ENCODE measurements at regions not wholly inside any gene's neighbourhood (a gene's known extent, or its start where the extent isn't known, plus 50 kb on each side); places are given as distances from the start of the nearest gene placed in this dataset.

DNA sequence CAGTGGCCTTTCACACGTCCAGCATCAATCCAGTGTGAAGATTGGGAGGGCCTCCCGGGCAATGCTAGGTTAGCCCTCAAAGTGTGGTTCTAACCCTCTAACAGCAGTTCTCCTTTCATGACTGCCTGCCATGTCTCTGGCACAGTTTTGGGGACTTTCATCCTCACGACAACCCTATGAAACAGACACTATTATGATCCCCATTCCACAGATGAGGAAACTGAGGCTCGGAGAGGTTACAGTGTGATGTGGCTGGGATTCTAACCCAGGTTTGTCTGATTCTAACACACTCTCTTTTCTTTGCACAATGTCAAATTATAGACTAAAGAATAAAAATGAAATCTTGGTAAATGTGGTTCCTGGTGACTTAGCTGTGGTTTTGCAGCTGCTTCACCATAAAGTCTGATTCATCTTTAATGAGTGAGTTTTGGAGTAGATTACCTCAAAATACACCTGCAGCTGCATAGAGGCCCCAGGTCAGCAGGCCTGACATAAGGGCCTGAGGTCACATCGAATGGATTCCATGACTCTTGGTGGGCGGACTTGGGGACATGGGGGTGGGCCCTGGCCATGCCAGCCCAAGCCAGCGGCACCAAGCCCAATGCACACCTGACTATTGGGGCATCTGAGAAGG, 214.4 kb downstream of the GLI2 start:
- ChIA-PET CTCF (interaction anchor here (0.6 to 1.6 kb wide), 2 partner anchors 16 to 254 kb away, joined by 3 to 5 read pairs; no protein-coding TSS in a partner anchor), POLR2A (no interaction called here)
- DNase-seq (ENCODE audit: extremely low spot score), result no peak
- TF ChIP-seq NFRKB (IDR thresholded peaks at IDR 0.05) (no peak), SUZ12 (IDR thresholded peaks at IDR 0.05) (no peak), CTBP1 (IDR thresholded peaks at IDR 0.05; ENCODE audit: borderline replicate concordance) (no peak), TARDBP (IDR thresholded peaks at IDR 0.05) (no peak)

DNA sequence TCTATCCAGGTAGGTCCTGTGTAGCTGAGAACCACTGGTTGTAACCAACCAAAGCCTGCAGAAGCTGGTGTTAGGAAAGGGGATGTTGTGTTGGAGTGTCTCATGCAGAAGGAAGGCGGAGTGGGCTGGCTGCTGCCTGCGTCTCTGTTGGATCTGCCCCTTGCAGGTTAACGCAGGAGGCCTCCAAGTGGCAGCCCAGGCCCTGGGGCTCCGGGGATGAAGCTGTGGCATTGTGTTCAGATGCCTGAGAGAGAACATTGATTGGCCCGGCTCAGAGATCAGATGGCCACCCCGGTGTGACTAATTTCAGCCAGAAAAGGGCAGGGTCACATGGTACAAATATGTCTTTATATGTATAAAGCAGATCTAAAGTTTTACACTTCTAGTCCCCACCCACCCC, 216.0 kb downstream of the GLI2 start:
- DNase-seq (ENCODE audit: extremely low spot score), result no peak
- TF ChIP-seq SUZ12 (IDR thresholded peaks at IDR 0.05), result no peak
- TF ChIP-seq ZNF384 (IDR thresholded peaks at IDR 0.05), result no peak
- TF ChIP-seq L3MBTL2 (conservative IDR thresholded peaks at IDR 0.05), result no peak
- TF ChIP-seq CTBP1 (IDR thresholded peaks at IDR 0.05; ENCODE audit: borderline replicate concordance), result no peak
- TF ChIP-seq BHLHE40 (IDR thresholded peaks at IDR 0.05; ENCODE audit: borderline replicate concordance), result no peak
- no peak for TF ChIP-seq FOXM1 (IDR thresholded peaks at IDR 0.05; ENCODE audit: borderline replicate concordance)
- TF ChIP-seq, protein P1, sequence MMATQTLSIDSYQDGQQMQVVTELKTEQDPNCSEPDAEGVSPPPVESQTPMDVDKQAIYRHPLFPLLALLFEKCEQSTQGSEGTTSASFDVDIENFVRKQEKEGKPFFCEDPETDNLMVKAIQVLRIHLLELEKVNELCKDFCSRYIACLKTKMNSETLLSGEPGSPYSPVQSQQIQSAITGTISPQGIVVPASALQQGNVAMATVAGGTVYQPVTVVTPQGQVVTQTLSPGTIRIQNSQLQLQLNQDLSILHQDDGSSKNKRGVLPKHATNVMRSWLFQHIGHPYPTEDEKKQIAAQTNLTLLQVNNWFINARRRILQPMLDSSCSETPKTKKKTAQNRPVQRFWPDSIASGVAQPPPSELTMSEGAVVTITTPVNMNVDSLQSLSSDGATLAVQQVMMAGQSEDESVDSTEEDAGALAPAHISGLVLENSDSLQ (IDR thresholded peaks at IDR 0.05), result no peak
- no peak for TF ChIP-seq HDGF (IDR thresholded peaks at IDR 0.05; ENCODE audit: borderline replicate concordance)
- no peak for TF ChIP-seq LEF1 (IDR thresholded peaks at IDR 0.05; ENCODE audit: borderline replicate concordance)
- TF ChIP-seq NFRKB (IDR thresholded peaks at IDR 0.05), result no peak
- no peak for TF ChIP-seq FOXA1 (IDR thresholded peaks at IDR 0.05)
- no peak for TF ChIP-seq SP1 (IDR thresholded peaks at IDR 0.05)
- TF ChIP-seq TARDBP (IDR thresholded peaks at IDR 0.05), result no peak
- TF ChIP-seq ELF4 (IDR thresholded peaks at IDR 0.05), result no peak
- TF ChIP-seq FOXK2 (IDR thresholded peaks at IDR 0.05), result no peak
- no peak for TF ChIP-seq ARNT (IDR thresholded peaks at IDR 0.05)
- CTCF ChIA-PET, result no interaction called here
- POLR2A ChIA-PET, result no interaction called here

DNA sequence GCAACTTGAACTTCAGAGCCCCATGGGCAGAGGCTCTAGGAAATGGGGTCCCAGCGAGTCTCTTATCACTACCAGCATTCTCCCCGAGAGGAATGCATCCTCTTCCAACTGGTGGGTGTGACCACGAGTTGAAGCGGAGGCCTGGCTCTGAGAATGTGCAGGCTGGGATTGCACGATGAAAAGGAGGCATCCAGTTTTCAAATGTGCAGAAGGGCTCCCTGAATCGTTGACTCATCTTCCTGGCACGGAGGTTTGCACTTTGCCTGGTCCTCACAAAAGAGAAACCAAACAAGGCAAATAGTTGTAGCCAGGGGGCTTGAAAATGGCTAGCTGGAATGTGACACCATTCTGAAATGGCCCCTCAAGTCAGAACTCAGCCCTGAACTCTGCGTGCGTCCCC, 216.7 kb downstream of the GLI2 start:
- POLR2A ChIA-PET, result no interaction called here
- TF ChIP-seq BHLHE40 (IDR thresholded peaks at IDR 0.05; ENCODE audit: borderline replicate concordance) (no peak), NFRKB (IDR thresholded peaks at IDR 0.05) (no peak), HDGF (IDR thresholded peaks at IDR 0.05; ENCODE audit: borderline replicate concordance) (no peak), CTBP1 (IDR thresholded peaks at IDR 0.05; ENCODE audit: borderline replicate concordance) (no peak), TARDBP (IDR thresholded peaks at IDR 0.05) (no peak), L3MBTL2 (conservative IDR thresholded peaks at IDR 0.05) (no peak), ELF4 (IDR thresholded peaks at IDR 0.05) (no peak), FOXK2 (IDR thresholded peaks at IDR 0.05) (no peak), SP1 (IDR thresholded peaks at IDR 0.05) (no peak), LEF1 (IDR thresholded peaks at IDR 0.05; ENCODE audit: borderline replicate concordance) (no peak), FOXM1 (IDR thresholded peaks at IDR 0.05; ENCODE audit: borderline replicate concordance) (no peak), ZNF384 (IDR thresholded peaks at IDR 0.05) (no peak), ARNT (IDR thresholded peaks at IDR 0.05) (no peak), FOXA1 (IDR thresholded peaks at IDR 0.05) (no peak)
- CTCF ChIA-PET, result no interaction called here

DNA sequence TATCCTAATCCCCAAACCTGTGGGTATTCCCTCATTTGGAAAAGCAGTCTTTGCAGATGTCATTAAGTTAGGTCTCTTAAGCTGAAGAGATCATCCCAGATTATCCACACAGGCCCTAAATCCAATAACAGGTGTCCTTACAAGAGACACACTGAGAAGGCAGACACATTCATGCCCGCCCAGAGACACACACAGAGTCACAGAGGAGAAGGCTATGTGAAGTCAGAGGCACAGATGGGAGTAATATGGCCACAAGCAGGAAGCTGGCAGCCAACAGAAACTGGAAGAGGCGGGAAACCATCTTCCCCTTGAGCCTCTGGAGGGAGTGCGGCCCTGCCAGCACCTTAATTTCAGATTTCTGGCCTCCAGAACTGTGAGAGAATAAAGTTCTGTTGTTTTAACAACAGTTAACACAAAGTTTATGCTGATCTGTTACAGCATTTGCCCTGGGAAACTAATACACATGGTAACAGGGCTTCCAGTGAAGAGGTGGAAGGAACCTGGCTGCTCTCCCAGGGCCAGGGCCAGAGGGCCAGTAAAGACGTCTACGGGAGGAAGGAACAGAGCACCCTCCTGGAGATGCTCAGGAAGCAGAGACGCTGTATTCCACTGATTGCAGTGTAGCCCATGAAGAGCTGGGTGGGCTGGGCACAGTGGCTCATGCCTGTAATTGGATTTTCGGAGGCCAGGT, 217.5 kb downstream of the GLI2 start:
- DNase-seq (ENCODE audit: extremely low spot score), result no peak
- no peak for TF ChIP-seq BHLHE40 (IDR thresholded peaks at IDR 0.05; ENCODE audit: borderline replicate concordance)
- TF ChIP-seq SUZ12 (IDR thresholded peaks at IDR 0.05), result no peak
- no peak for TF ChIP-seq NFRKB (IDR thresholded peaks at IDR 0.05)
- TF ChIP-seq ELF4 (IDR thresholded peaks at IDR 0.05), result no peak
- TF ChIP-seq HDGF (IDR thresholded peaks at IDR 0.05; ENCODE audit: borderline replicate concordance), result no peak
- TF ChIP-seq, protein P1 (IDR thresholded peaks at IDR 0.05), result no peak
- no peak for TF ChIP-seq FOXM1 (IDR thresholded peaks at IDR 0.05; ENCODE audit: borderline replicate concordance)
- no peak for TF ChIP-seq TARDBP (IDR thresholded peaks at IDR 0.05)
- no peak for TF ChIP-seq SP1 (IDR thresholded peaks at IDR 0.05)
- no peak for TF ChIP-seq CTBP1 (IDR thresholded peaks at IDR 0.05; ENCODE audit: borderline replicate concordance)
- no peak for TF ChIP-seq ARNT (IDR thresholded peaks at IDR 0.05)
- TF ChIP-seq FOXA1 (IDR thresholded peaks at IDR 0.05), result no peak
- TF ChIP-seq FOXK2 (IDR thresholded peaks at IDR 0.05), result no peak
- no peak for TF ChIP-seq L3MBTL2 (conservative IDR thresholded peaks at IDR 0.05)
- TF ChIP-seq LEF1 (IDR thresholded peaks at IDR 0.05; ENCODE audit: borderline replicate concordance), result no peak
- TF ChIP-seq ZNF384 (IDR thresholded peaks at IDR 0.05), result no peak
- ChIA-PET POLR2A (no interaction called here), CTCF (interaction anchor here (0.9 kb wide), 1 partner anchor 118 kb away, joined by 3 read pairs; no protein-coding TSS in a partner anchor)

More for the DNA sequence above, 216.7 kb downstream of the GLI2 start:
- no peak for DNase-seq (ENCODE audit: extremely low spot score)

DNA sequence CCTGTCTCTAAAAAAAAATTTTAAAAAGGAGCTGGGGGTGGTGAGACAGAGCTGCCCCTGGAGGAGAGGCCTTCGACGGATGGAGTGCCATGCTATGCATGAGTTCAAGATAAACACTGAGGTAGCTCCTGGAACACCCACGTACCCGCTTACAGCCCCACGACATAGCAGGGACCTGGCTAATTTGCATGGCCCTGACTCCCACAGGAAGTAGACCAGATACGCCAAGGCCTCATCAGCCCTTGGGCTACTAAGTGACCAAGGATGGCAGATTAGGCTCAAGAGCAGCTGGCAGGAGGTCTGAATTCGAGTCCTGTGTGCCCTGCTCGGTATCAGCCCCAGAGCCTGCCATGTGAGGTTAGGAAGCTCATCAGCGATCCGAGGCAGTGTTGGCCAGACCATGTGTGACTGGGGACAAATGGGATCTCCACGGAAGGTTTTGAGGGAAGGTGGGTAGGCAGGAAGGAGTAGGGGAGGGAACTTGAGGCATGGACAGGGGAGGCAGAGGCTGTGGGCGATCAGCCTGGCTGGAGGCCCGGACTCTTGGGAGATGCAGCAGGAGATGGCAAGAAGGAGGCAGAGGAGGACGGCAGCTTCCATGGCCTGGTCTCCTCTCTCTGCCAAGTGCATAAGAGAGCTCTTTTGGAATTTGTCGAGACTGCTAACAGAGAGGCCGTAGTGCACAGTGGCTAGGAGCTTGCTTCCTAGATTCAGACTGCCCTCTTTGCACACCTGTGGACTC, 218.3 kb downstream of the GLI2 start:
- ChIA-PET CTCF (interaction anchor here (0.9 to 1.0 kb wide), 2 partner anchors 117 to 258 kb away, joined by 3 read pairs; no protein-coding TSS in a partner anchor), POLR2A (no interaction called here)
- no peak for DNase-seq (ENCODE audit: extremely low spot score)
- TF ChIP-seq ZNF384 (IDR thresholded peaks at IDR 0.05), result no peak
- TF ChIP-seq, protein P1 (IDR thresholded peaks at IDR 0.05), result no peak
- no peak for TF ChIP-seq BHLHE40 (IDR thresholded peaks at IDR 0.05; ENCODE audit: borderline replicate concordance)
- no peak for TF ChIP-seq FOXA1 (IDR thresholded peaks at IDR 0.05)
- TF ChIP-seq HDGF (IDR thresholded peaks at IDR 0.05; ENCODE audit: borderline replicate concordance), result no peak
- TF ChIP-seq ELF4 (IDR thresholded peaks at IDR 0.05), result no peak
- TF ChIP-seq SP1 (IDR thresholded peaks at IDR 0.05), result no peak
- no peak for TF ChIP-seq L3MBTL2 (conservative IDR thresholded peaks at IDR 0.05)
- TF ChIP-seq CTBP1 (IDR thresholded peaks at IDR 0.05; ENCODE audit: borderline replicate concordance), result no peak
- no peak for TF ChIP-seq TARDBP (IDR thresholded peaks at IDR 0.05)
- TF ChIP-seq SUZ12 (IDR thresholded peaks at IDR 0.05), result no peak
